ENCODE measurements at regions not wholly inside any gene's neighbourhood (a gene's known extent, or its start where the extent isn't known, plus 50 kb on each side); places are given as distances from the start of the nearest gene placed in this dataset.

- Histone ChIP-seq H3K9me3 (replicated peaks; ENCODE audit: control insufficient read depth, insufficient read depth, low read depth, low read length) (no peaks in the 10 kb centered on the region), H3K9me1 (ENCODE audit: control insufficient read depth, insufficient read depth, low read length) (no peaks in the 10 kb centered on the region), H2AFZ (ENCODE audit: low read depth, low read length) (no peak overlapping the region), H3K4me3 (no peak overlapping the region), H4K20me1 (replicated peaks; ENCODE audit: control insufficient read depth, insufficient read depth, low read length) (no peaks in the 10 kb centered on the region), H3K4me1 (replicated peaks in 1 of 2; ENCODE audit: control insufficient read depth in 2 of 2, insufficient read depth in 2 of 2, low read length in 2 of 2) (no peaks in the 10 kb centered on the region), H3K27ac (ENCODE audit: extremely low read depth, low read depth, low read length) (no peak overlapping the region), H3K4me2 (ENCODE audit: insufficient read depth, low read length) (no peak overlapping the region), H3K36me3 (ENCODE audit: control insufficient read depth, insufficient read depth, low read length) (no peaks in the 10 kb centered on the region), H3K79me2 (ENCODE audit: control insufficient read depth, insufficient read depth, low read length) (no peaks in the 10 kb centered on the region), H3K9ac (ENCODE audit: insufficient read depth in 1 of 2, low read depth in 2 of 2, low read length in 2 of 2) (no peak overlapping the region), H3K27me3 (ENCODE audit: control insufficient read depth in 2 of 2, insufficient read depth in 2 of 2, low read length in 2 of 2) (no peaks in the 10 kb centered on the region)
- 0% methylated on average over 2 of the region's 2 CpGs for WGBS (ENCODE audit: insufficient coverage, low coverage, missing lambda C conversion rate)
- BruUV-seq (replicated peaks): no TSS peak
- in situ Hi-C loops (cut with MboI): no loop called here
- no peak for TF ChIP-seq RFX5 (IDR thresholded peaks at IDR 0.05; ENCODE audit: low read depth, low read length)
- no peak for TF ChIP-seq CTCFL (IDR thresholded peaks at IDR 0.05; ENCODE audit: borderline replicate concordance, insufficient read depth, low read depth, low read length, poor library complexity, severe bottlenecking)
- TF ChIP-seq ILF3 (IDR thresholded peaks at IDR 0.05; ENCODE audit: borderline replicate concordance): no peak
- intact Hi-C loops (cut with micrococcal nuclease): no loop called here
- ChIA-PET POLR2A (no interaction called here), CTCF (ENCODE audit: low intra/inter-chr PET ratio) (no interaction called here)
- no peak for ATAC-seq
- FAIRE-seq: no peak
- DNase-seq (ENCODE audit: extremely low read depth in 1 of 4, low spot score in 3 of 4): no peak
These were observed 592.1 kb downstream of the PRELID2 start for GRCh38 chr5:145243016-145243415.

GRCh38 chr5:145242551-145242950 is 592.6 kb downstream of the PRELID2 start:
- Histone ChIP-seq H3K79me2 (ENCODE audit: control insufficient read depth, insufficient read depth, low read length) (no peaks in the 10 kb centered on the region), H3K9me1 (ENCODE audit: control insufficient read depth, insufficient read depth, low read length) (no peaks in the 10 kb centered on the region), H4K20me1 (replicated peaks; ENCODE audit: control insufficient read depth, insufficient read depth, low read length) (no peaks in the 10 kb centered on the region), H3K4me1 (replicated peaks in 1 of 2; ENCODE audit: control insufficient read depth in 2 of 2, insufficient read depth in 2 of 2, low read length in 2 of 2) (no peaks in the 10 kb centered on the region), H3K27me3 (ENCODE audit: control insufficient read depth in 2 of 2, insufficient read depth in 2 of 2, low read length in 2 of 2) (no peaks in the 10 kb centered on the region), H3K9me3 (replicated peaks; ENCODE audit: control insufficient read depth, insufficient read depth, low read depth, low read length) (no peaks in the 10 kb centered on the region; the same call in 1 of the 2 replicates), H3K9ac (ENCODE audit: insufficient read depth in 1 of 2, low read depth in 2 of 2, low read length in 2 of 2) (no peak overlapping the region), H3K4me2 (ENCODE audit: insufficient read depth, low read length) (no peak overlapping the region), H2AFZ (ENCODE audit: low read depth, low read length) (no peak overlapping the region), H3K4me3 (no peak overlapping the region), H3K36me3 (ENCODE audit: control insufficient read depth, insufficient read depth, low read length) (no peaks in the 10 kb centered on the region), H3K27ac (ENCODE audit: extremely low read depth, low read depth, low read length) (no peak overlapping the region)
- ChIA-PET POLR2A (no interaction called here), CTCF (ENCODE audit: low intra/inter-chr PET ratio) (no interaction called here)
- intact Hi-C loops (cut with micrococcal nuclease) (no loop called here), in situ Hi-C loops (cut with MboI) (no loop called here)
- no TSS peak for BruUV-seq (replicated peaks)
- WGBS (ENCODE audit: insufficient coverage, low coverage, missing lambda C conversion rate): 5% methylated on average over 1 of the region's 1 CpG
- no peak for FAIRE-seq
- no peak for ATAC-seq
- no peak for DNase-seq (ENCODE audit: extremely low read depth in 1 of 4, low spot score in 3 of 4)
- TF ChIP-seq PRMT5 (CRISPR knock-in tag; IDR thresholded peaks at IDR 0.05): no peak
- no peak for TF ChIP-seq CEBPZ (IDR thresholded peaks at IDR 0.05; ENCODE audit: borderline replicate concordance, low read depth, low read length)
- TF ChIP-seq HDAC8 (tag; IDR thresholded peaks at IDR 0.05): no peak
- no peak for TF ChIP-seq ETV6 (IDR thresholded peaks at IDR 0.05; ENCODE audit: borderline replicate concordance in 1 of 2, low read depth in 2 of 2, low read length in 1 of 2)
- no peak for TF ChIP-seq ETV6 (CRISPR knock-in tag; IDR thresholded peaks at IDR 0.05; ENCODE audit: borderline replicate concordance)
- TF ChIP-seq HOMEZ (CRISPR knock-in tag; IDR thresholded peaks at IDR 0.05): no peak

Data from K562 (cell line).